ENCODE measurements at regions not wholly inside any gene's neighbourhood (a gene's known extent, or its start where the extent isn't known, plus 50 kb on each side); places are given as distances from the start of the nearest gene placed in this dataset.

- no peak for TF ChIP-seq EZH2phosphoT487 (IDR thresholded peaks at IDR 0.05; ENCODE audit: borderline replicate concordance, low read depth)
- TF ChIP-seq RCOR1 (IDR thresholded peaks at IDR 0.05; ENCODE audit: low read length): no peak
- no peak for TF ChIP-seq EP300 (IDR thresholded peaks at IDR 0.05; ENCODE audit: borderline replicate concordance in 1 of 2, low read depth in 1 of 2, low read length in 1 of 2)
- TF ChIP-seq POLR2AphosphoS5 (IDR thresholded peaks at IDR 0.05; ENCODE audit: low read depth, low read length): no peak
- no peak for TF ChIP-seq CHD2 (IDR thresholded peaks at IDR 0.05; ENCODE audit: low read length, partially characterized antibody)
- no peak for TF ChIP-seq CTCF (IDR thresholded peaks at IDR 0.05)
- TF ChIP-seq ZBTB33 (IDR thresholded peaks at IDR 0.05; ENCODE audit: borderline replicate concordance, low read depth): no peak
- no peak for TF ChIP-seq TEAD4 (IDR thresholded peaks at IDR 0.05; ENCODE audit: borderline replicate concordance, insufficient read depth)
- no peak for TF ChIP-seq RXRA (IDR thresholded peaks at IDR 0.05; ENCODE audit: borderline replicate concordance, low read depth)
- TF ChIP-seq FOSL2 (IDR thresholded peaks at IDR 0.05; ENCODE audit: borderline replicate concordance, low read depth): no peak
- no peak for TF ChIP-seq RAD21 (IDR thresholded peaks at IDR 0.05; ENCODE audit: low read length)
- no peak for TF ChIP-seq MAX (IDR thresholded peaks at IDR 0.05; ENCODE audit: low read depth)
- no peak for TF ChIP-seq USF2 (IDR thresholded peaks at IDR 0.05; ENCODE audit: borderline replicate concordance, low read depth, low read length)
- no peak for TF ChIP-seq ELF1 (IDR thresholded peaks at IDR 0.05)
Measured at GRCh38 chr2:65514555-65515195, 82.3 kb upstream of the SPRED2 start.
